Spleen (tissue), 11 donors: ENCODE measurements at regions not wholly inside any gene's neighbourhood (a gene's known extent, or its start where the extent isn't known, plus 50 kb on each side); places are given as distances from the start of the nearest gene placed in this dataset.

Source experiments
- DNase-seq: peaks from one replicate; pipeline ENCODE4 v3.0.0-alpha.2; 2020
- H3K27ac ChIP-seq, 8 donors: fragments of 200-600 bp; sonication (generic) in 7 of 8; 1 replicate in 4 of 8; 2 replicates in 4 of 8; pipeline versions ENCODE4 v1.5.0 to v1.8.0; 2016 to 2021; ENCODE audit warnings: inconsistent platforms in 4 of 8, mild to moderate bottlenecking in 4 of 8, moderate library complexity in 1 of 8
- H3K27me3 ChIP-seq, 7 donors: fragments of 200-600 bp; sonication (generic) in 6 of 7; replicated peaks in 1 of 7; 1 replicate in 4 of 7; 2 replicates in 3 of 7; pipeline versions ENCODE4 v1.5.0 to v1.8.0; 2016 to 2021; ENCODE audit warnings: inconsistent platforms in 3 of 7, mild to moderate bottlenecking in 1 of 7
- H3K36me3 ChIP-seq, 6 donors: fragments of 200-600 bp; sonication (generic) in 5 of 6; 1 replicate in 4 of 6; 2 replicates in 2 of 6; pipeline versions ENCODE4 v1.5.0 to v1.8.0; 2016 to 2021; ENCODE audit warnings: inconsistent platforms in 2 of 6
- H3K4me1 ChIP-seq, 6 donors: fragments of 200-600 bp; sonication (generic) in 5 of 6; 1 replicate in 3 of 6; 2 replicates in 3 of 6; pipeline versions ENCODE4 v1.5.0 to v1.8.0; 2016 to 2021; ENCODE audit warnings: inconsistent platforms in 3 of 6
- H3K4me3 ChIP-seq, 8 donors: fragments of 200-600 bp; sonication (generic) in 7 of 8; 1 replicate in 4 of 8; 2 replicates in 4 of 8; pipeline versions ENCODE4 v1.5.0 to v1.8.0; 2016 to 2021; ENCODE audit warnings: inconsistent platforms in 4 of 8, mild to moderate bottlenecking in 4 of 8, moderate library complexity in 2 of 8
- H3K9me3 ChIP-seq, 8 donors: fragments of 200-600 bp; sonication (generic) in 7 of 8; 1 replicate in 4 of 8; 2 replicates in 4 of 8; pipeline versions ENCODE4 v1.5.0 to v1.8.0; 2016 to 2021; ENCODE audit warnings: inconsistent platforms in 4 of 8
- POLR2A ChIP-seq, 3 donors: fragments of 450-650 bp; IDR thresholded peaks; one replicate each; pipeline ENCODE4 v1.5.1; 2017; ENCODE audit warnings: antibody characterized with exemption in 3 of 3, mild to moderate bottlenecking in 1 of 3
- POLR2AphosphoS5 ChIP-seq, 3 donors: sonication (generic); formaldehyde crosslinking; IDR thresholded peaks; one replicate each; pipeline ENCODE4 v1.5.1; 2017; ENCODE audit warnings: antibody characterized with exemption in 3 of 3
- WGBS, 5 donors: extraction: QIAGEN DNeasy Blood & Tissue Kit in 3 of 5; methylation state at CpG; one replicate each; pipeline versions ENCODE4 v1.1.5 to v1.1.7; 2013 to 2018; 5-methylcytosine and 5-hydroxymethylcytosine counted together
- intact Hi-C: fragments of 100-400 bp; cut with DNase I; formaldehyde crosslinking; loops from one replicate; pipeline ENCODE4 v1.15.0; 2023; ENCODE audit warnings: low total_unique reads
- TF ChIP-seq, protein P1 (sequence below), 11 experiments: fragments of 200-600 bp in 7 of 11; fragments of 450-650 bp in 4 of 11; sonication (generic) in 4 of 11; IDR thresholded peaks in 8 of 11; conservative IDR thresholded peaks in 3 of 11; 1 replicate in 7 of 11; 2 replicates in 4 of 11; pipeline versions ENCODE4 v1.4.0 to v1.8.0; 2016 to 2021; ENCODE audit warnings: antibody characterized with exemption in 11 of 11, inconsistent platforms in 4 of 11, mild to moderate bottlenecking in 1 of 11
- donor health status: healthy with polysubstance abuse.
- donor health status: DM: no; HTN: no; CAD: no; lungs with moderate emphysema.
- donor health status: DM: no; HTN: no; CAD: no.
- donor health status: Bipolar disorder and iron deficiency.
- donor health status: healthy.
- donor health status: DM: no; HTN: no; CAD: no.
- donor health status: DM: yes; HTN: yes; CAD: no.

DNA sequence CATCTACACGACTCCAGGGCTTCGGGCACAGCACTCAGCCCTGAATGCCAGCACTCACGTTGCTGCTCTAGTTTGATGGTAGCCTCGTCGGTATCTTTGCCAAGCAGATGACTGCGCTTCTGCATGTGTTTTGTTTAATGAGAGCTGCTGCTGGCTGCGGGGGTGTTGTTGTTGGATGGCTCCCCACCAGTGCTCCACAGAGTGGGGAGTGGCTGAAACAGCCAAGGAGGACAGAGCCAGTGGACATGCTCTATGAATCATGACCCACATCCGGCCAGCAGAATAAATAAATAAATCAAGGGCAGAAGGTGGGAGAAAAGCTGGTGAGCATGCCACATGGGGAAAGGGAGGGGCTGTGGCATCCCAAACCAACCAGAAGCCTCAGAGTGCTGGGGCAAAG, 131.2 kb upstream of the SOX11 start:
- H3K9me3 ChIP-seq, result peaks cover 0 to 2% (median 0%) of the 10 kb centered on the region in 8 donors
- peaks cover 0 to 3% (median 0%) of the 10 kb centered on the region in 7 donors for H3K27me3 ChIP-seq
- H3K4me3 ChIP-seq, result no peak overlapping the region
- no peak for DNase-seq
- 66 to 84% (median 80%) methylated on average over 5 to 8 of the region's 8 CpGs for WGBS, 5 donors
- H3K4me1 ChIP-seq, result no peaks in the 10 kb centered on the region
- no peaks in the 10 kb centered on the region for H3K36me3 ChIP-seq
- TF ChIP-seq, protein P1, sequence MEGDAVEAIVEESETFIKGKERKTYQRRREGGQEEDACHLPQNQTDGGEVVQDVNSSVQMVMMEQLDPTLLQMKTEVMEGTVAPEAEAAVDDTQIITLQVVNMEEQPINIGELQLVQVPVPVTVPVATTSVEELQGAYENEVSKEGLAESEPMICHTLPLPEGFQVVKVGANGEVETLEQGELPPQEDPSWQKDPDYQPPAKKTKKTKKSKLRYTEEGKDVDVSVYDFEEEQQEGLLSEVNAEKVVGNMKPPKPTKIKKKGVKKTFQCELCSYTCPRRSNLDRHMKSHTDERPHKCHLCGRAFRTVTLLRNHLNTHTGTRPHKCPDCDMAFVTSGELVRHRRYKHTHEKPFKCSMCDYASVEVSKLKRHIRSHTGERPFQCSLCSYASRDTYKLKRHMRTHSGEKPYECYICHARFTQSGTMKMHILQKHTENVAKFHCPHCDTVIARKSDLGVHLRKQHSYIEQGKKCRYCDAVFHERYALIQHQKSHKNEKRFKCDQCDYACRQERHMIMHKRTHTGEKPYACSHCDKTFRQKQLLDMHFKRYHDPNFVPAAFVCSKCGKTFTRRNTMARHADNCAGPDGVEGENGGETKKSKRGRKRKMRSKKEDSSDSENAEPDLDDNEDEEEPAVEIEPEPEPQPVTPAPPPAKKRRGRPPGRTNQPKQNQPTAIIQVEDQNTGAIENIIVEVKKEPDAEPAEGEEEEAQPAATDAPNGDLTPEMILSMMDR (IDR thresholded peaks at IDR 0.05 in 8 of 11, conservative IDR thresholded peaks at IDR 0.05 in 3 of 11), result no peak
- TF ChIP-seq POLR2A (IDR thresholded peaks at IDR 0.05) (no peak), POLR2AphosphoS5 (IDR thresholded peaks at IDR 0.05) (no peak)
- intact Hi-C loops, result no loop called here
- no peak overlapping the region for H3K27ac ChIP-seq

DNA sequence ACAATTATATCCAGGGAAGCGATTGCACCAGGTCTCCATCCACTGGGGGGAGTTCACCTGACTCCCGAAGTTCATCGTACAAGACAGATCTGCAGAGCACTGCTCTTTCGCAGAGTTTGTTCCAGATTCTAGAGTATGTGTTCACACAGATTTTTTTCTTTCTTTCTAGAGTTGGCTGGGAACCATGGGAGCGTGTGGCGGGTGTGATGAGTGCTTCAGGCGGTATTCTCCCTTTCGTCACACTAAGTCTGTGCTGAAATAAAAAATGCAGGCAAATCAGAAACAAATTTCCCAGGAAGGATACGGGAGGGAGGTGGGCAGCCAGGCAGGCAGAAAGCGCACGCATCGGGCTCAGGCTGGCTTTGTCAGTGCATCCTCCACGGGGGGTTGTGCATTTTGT, 129.8 kb upstream of the SOX11 start:
- Histone ChIP-seq H3K36me3 (no peaks in the 10 kb centered on the region), H3K4me3 (no peak overlapping the region), H3K27me3 (peaks cover 0 to 3% (median 0%) of the 10 kb centered on the region in 7 donors), H3K4me1 (no peaks in the 10 kb centered on the region), H3K9me3 (no peaks in the 10 kb centered on the region), H3K27ac (no peak overlapping the region)
- TF ChIP-seq POLR2A (IDR thresholded peaks at IDR 0.05), result no peak
- TF ChIP-seq POLR2AphosphoS5 (IDR thresholded peaks at IDR 0.05), result no peak
- TF ChIP-seq, protein P1 (IDR thresholded peaks at IDR 0.05 in 8 of 11, conservative IDR thresholded peaks at IDR 0.05 in 3 of 11), result no peak
- intact Hi-C loops, result no loop called here
- 82 to 86% (median 85%) methylated on average over 13 of the region's 13 CpGs for WGBS, 5 donors
- no peak for DNase-seq

DNA sequence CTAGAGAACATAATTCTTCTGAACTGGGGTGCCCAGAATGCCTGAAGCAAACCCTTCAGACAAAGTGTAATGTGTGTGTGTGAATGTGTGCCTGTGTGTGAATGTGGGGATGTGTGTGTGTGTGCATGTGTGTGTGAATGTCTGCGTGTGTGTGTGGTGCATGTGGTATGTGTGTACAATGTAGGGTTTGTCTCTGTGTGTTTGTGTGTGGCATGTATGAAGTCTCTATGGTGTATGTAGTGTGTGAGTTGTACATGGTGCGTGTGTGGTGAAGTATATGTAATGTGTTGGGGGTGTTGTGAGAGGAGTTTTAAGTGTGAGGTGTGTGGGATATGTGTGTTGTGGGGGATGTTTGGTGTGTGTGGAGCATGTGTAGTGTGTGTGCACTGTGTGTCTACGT, 129.3 kb upstream of the SOX11 start:
- intact Hi-C loops, result no loop called here
- no peak for TF ChIP-seq POLR2A (IDR thresholded peaks at IDR 0.05)
- TF ChIP-seq, protein P1 (IDR thresholded peaks at IDR 0.05 in 8 of 11, conservative IDR thresholded peaks at IDR 0.05 in 3 of 11), result no peak
- no peak for TF ChIP-seq POLR2AphosphoS5 (IDR thresholded peaks at IDR 0.05)
- H3K27ac ChIP-seq, result no peak overlapping the region
- no peak for DNase-seq
- WGBS, 5 donors, result 85 to 100% (median 87%) methylated on average over 3 of the region's 3 CpGs
- H3K27me3 ChIP-seq, result peaks cover 0 to 3% (median 0%) of the 10 kb centered on the region in 7 donors
- H3K4me3 ChIP-seq, result no peak overlapping the region
- no peaks in the 10 kb centered on the region for H3K9me3 ChIP-seq
- no peaks in the 10 kb centered on the region for H3K4me1 ChIP-seq
- no peaks in the 10 kb centered on the region for H3K36me3 ChIP-seq

DNA sequence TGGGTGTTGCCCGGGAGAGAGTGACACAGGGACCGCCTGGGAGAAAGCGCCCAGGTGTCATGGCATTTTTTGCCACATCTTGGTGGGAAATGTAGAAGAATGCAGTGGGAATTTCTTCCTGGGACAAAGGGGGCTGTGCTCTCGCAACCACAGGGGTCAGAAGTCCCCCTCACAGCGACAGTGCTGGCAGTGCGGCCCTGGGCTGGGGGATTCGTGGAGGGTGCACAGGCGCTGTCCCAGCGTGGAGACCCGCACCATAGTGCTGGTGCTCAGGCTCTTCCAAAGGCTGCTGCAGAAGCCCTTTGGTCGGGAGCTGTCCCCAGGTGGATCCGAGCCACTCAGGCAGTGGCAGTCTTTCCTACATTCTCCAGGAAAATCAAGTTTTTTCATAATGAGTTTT, 128.8 kb upstream of the SOX11 start:
- intact Hi-C loops, result no loop called here
- 77 to 88% (median 84%) methylated on average over 12 of the region's 12 CpGs for WGBS, 5 donors

More for the DNA sequence above, 128.8 kb upstream of the SOX11 start:
- no peak for DNase-seq
- no peak overlapping the region for H3K4me3 ChIP-seq
- H3K27me3 ChIP-seq, result peaks cover 0 to 3% (median 0%) of the 10 kb centered on the region in 7 donors
- no peak overlapping the region for H3K27ac ChIP-seq
- H3K9me3 ChIP-seq, result no peaks in the 10 kb centered on the region
- TF ChIP-seq, protein P1 (IDR thresholded peaks at IDR 0.05 in 8 of 11, conservative IDR thresholded peaks at IDR 0.05 in 3 of 11), result no peak
- TF ChIP-seq POLR2A (IDR thresholded peaks at IDR 0.05), result no peak
- no peak for TF ChIP-seq POLR2AphosphoS5 (IDR thresholded peaks at IDR 0.05)
- H3K36me3 ChIP-seq, result no peaks in the 10 kb centered on the region
- H3K4me1 ChIP-seq, result no peaks in the 10 kb centered on the region
